Endothelial cell of umbilical vein (primary cell): ENCODE measurements at regions not wholly inside any gene's neighbourhood (a gene's known extent, or its start where the extent isn't known, plus 50 kb on each side); places are given as distances from the start of the nearest gene placed in this dataset.

ENCODE experiments used
- BruUV-seq: library from RNA; stranded (reverse); fragments of 400-500 nt; replicated peaks from 2 replicates; lab custom pipeline; 2021; lab: Mats Ljungman, UMichigan
- CTCF ChIA-PET: fragments of 300-600, 350-600 bp; sonication (Branson Sonifier 250); formaldehyde crosslinking; loops from one replicate; lab custom pipeline; 2021; ENCODE audit warnings: antibody characterized with exemption, inconsistent platforms; lab: Charles Lee
- POLR2A ChIA-PET: fragments of 300-600, 350-600 bp; sonication (Branson Sonifier 250); formaldehyde crosslinking; loops from one replicate; lab custom pipeline; 2021; ENCODE audit warnings: antibody characterized with exemption, inconsistent platforms; lab: Charles Lee
- DNase-seq: peaks from one replicate; pipeline ENCODE4 v3.0.0-alpha.2; 2011; ENCODE audit warnings: low read depth, low spot score
- FAIRE-seq: peaks from 2 replicates; lab custom pipeline; 2011; peaks lifted over from hg19 to GRCh38; lab: Jason Lieb, UNC
- H2AFZ ChIP-seq: 2 replicates; pipeline ENCODE4 v1.6.0; 2012; ENCODE audit warnings: low read depth, low read length, control low read depth, inconsistent platforms
- H3K27ac ChIP-seq: 2 replicates; pipeline ENCODE4 v1.5.1; 2011; ENCODE audit warnings: low read depth, mild to moderate bottlenecking, control low read depth, low read length, moderate library complexity; ENCODE audit not compliant: insufficient read depth
- H3K27me3 ChIP-seq, 2 experiments: 2 replicates each; pipeline versions ENCODE4 v1.6.0 to v1.6.1; 2011; ENCODE audit warnings: low read length in 2 of 2, mixed read lengths in 1 of 2; ENCODE audit not compliant: control insufficient read depth in 2 of 2, insufficient read depth in 2 of 2
- H3K36me3 ChIP-seq, 2 experiments: 2 replicates in 1 of 2; 3 replicates in 1 of 2; pipeline ENCODE4 v1.5.1; 2011; ENCODE audit warnings: low read length in 2 of 2, mild to moderate bottlenecking in 1 of 2, moderate library complexity in 1 of 2; ENCODE audit not compliant: control insufficient read depth in 2 of 2, insufficient read depth in 2 of 2; ENCODE audit errors: extremely low read depth in 1 of 2
- H3K4me1 ChIP-seq: 3 replicates; pipeline ENCODE4 v1.5.1; 2011; ENCODE audit warnings: mild to moderate bottlenecking, low read length; ENCODE audit not compliant: control insufficient read depth, insufficient read depth; ENCODE audit errors: extremely low read depth
- H3K4me2 ChIP-seq: 2 replicates; pipeline ENCODE4 v1.6.1; 2011; ENCODE audit warnings: low read length, control low read depth, mixed read lengths; ENCODE audit not compliant: insufficient read depth
- H3K4me3 ChIP-seq, 3 experiments: fragments of 200-600 bp in 1 of 3; sonication (generic), shearing (Covaris generic) in 1 of 3; replicated peaks in 1 of 3; 2 replicates each; pipeline ENCODE4 v1.5.1; 2011 to 2016; ENCODE audit warnings: control low read depth in 3 of 3, low read length in 3 of 3, mild to moderate bottlenecking in 2 of 3, inconsistent platforms in 1 of 3, low read depth in 1 of 3, moderate library complexity in 1 of 3; ENCODE audit not compliant: insufficient read depth in 1 of 3
- H3K79me2 ChIP-seq: 2 replicates; pipeline ENCODE4 v1.6.0; 2012; ENCODE audit warnings: low read length, inconsistent platforms; ENCODE audit not compliant: control insufficient read depth, insufficient read depth
- H3K9ac ChIP-seq: replicated peaks from 2 replicates; pipeline ENCODE3; 2011; ENCODE audit warnings: low read length, control low read depth; ENCODE audit not compliant: insufficient read depth; ENCODE audit errors: extremely low read depth
- H3K9me1 ChIP-seq: replicated peaks from 3 replicates; pipeline ENCODE4 v1.6.0; 2011; ENCODE audit warnings: mild to moderate bottlenecking, low read length; ENCODE audit not compliant: control insufficient read depth, insufficient read depth; ENCODE audit errors: extremely low read depth
- H3K9me3 ChIP-seq: replicated peaks from 2 replicates; pipeline ENCODE4 v1.5.1; 2012; ENCODE audit warnings: low read length, inconsistent platforms; ENCODE audit not compliant: control insufficient read depth, insufficient read depth
- H4K20me1 ChIP-seq: replicated peaks from 2 replicates; pipeline ENCODE3; 2011; ENCODE audit warnings: mild to moderate bottlenecking, low read length; ENCODE audit not compliant: control insufficient read depth, insufficient read depth; ENCODE audit errors: extremely low read depth
- CTCF ChIP-seq, 2 donors: IDR thresholded peaks; 1 replicate in 1 of 2; 2 replicates in 1 of 2; pipeline ENCODE4 v1.5.1; 2011; ENCODE audit warnings: low read length in 2 of 2, mild to moderate bottlenecking in 2 of 2, moderate library complexity in 2 of 2, control low read depth in 1 of 2, inconsistent platforms in 1 of 2, low read depth in 1 of 2; ENCODE audit not compliant: insufficient read depth in 1 of 2; ENCODE audit errors: extremely low read depth in 1 of 2
- EZH2 ChIP-seq: IDR thresholded peaks from 2 replicates; pipeline ENCODE4 v1.6.1; 2012; ENCODE audit warnings: borderline replicate concordance, low read depth, mild to moderate bottlenecking, moderate library complexity, low read length, inconsistent platforms; ENCODE audit not compliant: severe bottlenecking
- FOS ChIP-seq: IDR thresholded peaks from 2 replicates; pipeline ENCODE4 v1.6.1; 2011; ENCODE audit warnings: mild to moderate bottlenecking, low read length, moderate library complexity, borderline replicate concordance; ENCODE audit not compliant: insufficient read depth
- GATA2 ChIP-seq: IDR thresholded peaks from 2 replicates; pipeline ENCODE4 v1.7.0; 2011; ENCODE audit warnings: low read depth, mild to moderate bottlenecking, moderate library complexity, mixed read lengths, low read length; ENCODE audit not compliant: insufficient read length, insufficient read depth
- JUN ChIP-seq: IDR thresholded peaks from 2 replicates; pipeline ENCODE4 v1.6.1; 2011; ENCODE audit warnings: borderline replicate concordance, low read depth; ENCODE audit not compliant: insufficient read length, insufficient read depth
- MYC ChIP-seq: IDR thresholded peaks from one replicate; pipeline ENCODE4 v1.6.1; 2011; ENCODE audit warnings: mild to moderate bottlenecking, low read depth, low read length
- dilution Hi-C: fragments of 300-500 bp; cut with MboI; formaldehyde crosslinking; loops from one replicate; pipeline ENCODE4 v1.15.0; 2019; ENCODE audit warnings: low sequenced_read_pairs; ENCODE audit not compliant: extremely low pct_ligation_motif_present
- intact Hi-C: fragments of 100-400 bp; cut with micrococcal nuclease; formaldehyde crosslinking; loops from one replicate; pipeline ENCODE4 v1.10.0; 2022

DNA sequence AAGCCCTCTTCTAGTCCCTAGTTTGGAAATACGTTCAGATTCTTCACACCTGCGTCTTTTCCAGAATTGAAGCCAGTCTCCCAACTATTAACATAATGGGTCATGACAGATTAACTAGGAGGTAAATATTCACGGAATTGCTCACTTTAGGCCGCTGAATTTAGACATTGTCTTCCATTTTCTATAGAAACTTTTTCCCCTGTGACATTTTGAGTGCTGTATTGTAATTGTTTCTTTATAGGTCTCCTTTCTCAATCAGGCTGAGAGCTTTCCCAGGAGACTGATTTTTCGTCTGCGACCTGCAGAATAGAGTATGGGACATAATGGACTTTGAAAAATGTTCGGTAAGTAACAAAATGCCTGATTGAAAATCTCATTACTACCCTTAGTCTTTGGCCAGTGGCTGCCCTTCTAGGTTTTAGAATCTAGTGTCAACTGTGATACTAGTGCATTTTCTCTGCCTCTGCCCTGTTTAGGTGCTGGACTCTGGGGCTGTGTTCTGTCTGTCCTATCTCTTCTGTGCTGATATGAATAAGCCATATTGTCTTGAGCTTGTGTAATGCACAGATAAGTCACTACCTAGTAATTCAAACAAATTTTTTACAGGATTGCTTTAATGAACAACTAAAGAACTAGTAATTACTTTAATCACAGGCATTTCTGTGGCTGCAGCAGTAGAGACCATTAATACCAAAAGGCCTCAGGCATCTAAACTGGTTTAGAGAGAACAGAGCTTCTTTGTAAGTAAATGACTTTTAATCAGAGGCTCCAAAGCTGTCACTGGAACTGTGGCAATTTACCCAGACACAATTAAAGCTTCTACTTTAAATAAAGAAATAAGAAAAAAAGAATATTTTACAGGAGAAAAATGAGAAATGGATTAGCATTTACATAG is 122.4 kb upstream of the FREM2 start:
- dilution Hi-C loops (no loop called here), intact Hi-C loops (no loop called here)
- Histone ChIP-seq H3K79me2 (no peaks in the 10 kb centered on the region), H2AFZ (no peak overlapping the region), H3K9ac (no peak overlapping the region), H3K27ac (no peak overlapping the region), H3K9me3 (no peaks in the 10 kb centered on the region), H3K4me1 (no peaks in the 10 kb centered on the region), H3K4me2 (no peak overlapping the region), H3K36me3 (no peaks in the 10 kb centered on the region), H3K27me3 (no peaks in the 10 kb centered on the region), H3K9me1 (no peaks in the 10 kb centered on the region), H4K20me1 (no peaks in the 10 kb centered on the region), H3K4me3 (no peak overlapping the region)
- TF ChIP-seq JUN (no peak), MYC (no peak), GATA2 (no peak), EZH2 (no peak), FOS (no peak), CTCF (IDR thresholded peaks at IDR 0.05; ENCODE audit: extremely low read depth in 1 of 2, insufficient read depth in 1 of 2, low read depth in 1 of 2, low read length in 2 of 2) (no peak)
- FAIRE-seq (no peak), DNase-seq (no peak)
- ChIA-PET POLR2A (no interaction called here), CTCF (no interaction called here)
- no TSS peak for BruUV-seq
